ENCODE measurements at regions not wholly inside any gene's neighbourhood (a gene's known extent, or its start where the extent isn't known, plus 50 kb on each side); places are given as distances from the start of the nearest gene placed in this dataset.

GRCh38 chr7:156158693-156159092 is 346.4 kb upstream of the SHH start:
- H3K27ac ChIP-seq: no peak overlapping the region
- no peak for TF ChIP-seq CTCF (IDR thresholded peaks at IDR 0.05)
- H3K4me1 ChIP-seq: no peaks in the 10 kb centered on the region
- intact Hi-C loops (cut with DNase I): no loop called here
- no peak for DNase-seq (ENCODE audit: low spot score in 2 of 2)
- no peak overlapping the region for H3K4me3 ChIP-seq
- no peaks in the 10 kb centered on the region for H3K27me3 ChIP-seq
- H3K36me3 ChIP-seq: no peaks in the 10 kb centered on the region
- no peaks in the 10 kb centered on the region for H3K9me3 ChIP-seq

GRCh38 chr7:156158213-156158612 is 345.9 kb upstream of the SHH start:
- Histone ChIP-seq H3K9me3 (no peaks in the 10 kb centered on the region), H3K4me3 (no peak overlapping the region), H3K27ac (no peak overlapping the region), H3K36me3 (no peaks in the 10 kb centered on the region), H3K27me3 (no peaks in the 10 kb centered on the region), H3K4me1 (no peaks in the 10 kb centered on the region)
- TF ChIP-seq CTCF (IDR thresholded peaks at IDR 0.05): no peak
- DNase-seq (ENCODE audit: low spot score in 2 of 2): no peak
- intact Hi-C loops (cut with DNase I): no loop called here

GRCh38 chr7:156157409-156158012 is 345.2 kb upstream of the SHH start:
- no peak overlapping the region for H3K4me3 ChIP-seq
- H3K9me3 ChIP-seq: no peaks in the 10 kb centered on the region
- no peaks in the 10 kb centered on the region for H3K27me3 ChIP-seq
- H3K4me1 ChIP-seq: no peaks in the 10 kb centered on the region
- H3K27ac ChIP-seq: no peak overlapping the region
- TF ChIP-seq CTCF (IDR thresholded peaks at IDR 0.05): no peak
- H3K36me3 ChIP-seq: no peaks in the 10 kb centered on the region
- no peak for DNase-seq (ENCODE audit: low spot score in 2 of 2)
- intact Hi-C loops (cut with DNase I): no loop called here

- TF ChIP-seq CTCF (IDR thresholded peaks at IDR 0.05): no peak
Observed at GRCh38 chr7:156156734-156157408, 344.6 kb upstream of the SHH start.

GRCh38 chr7:156155988-156156733 is 343.9 kb upstream of the SHH start:
- intact Hi-C loops (cut with DNase I): no loop called here
- H3K4me1 ChIP-seq: no peaks in the 10 kb centered on the region
- DNase-seq (ENCODE audit: low spot score in 2 of 2): no peak
- H3K4me3 ChIP-seq: no peak overlapping the region
- no peaks in the 10 kb centered on the region for H3K27me3 ChIP-seq
- H3K36me3 ChIP-seq: no peaks in the 10 kb centered on the region
- H3K9me3 ChIP-seq: no peaks in the 10 kb centered on the region
- no peak overlapping the region for H3K27ac ChIP-seq
- TF ChIP-seq CTCF (IDR thresholded peaks at IDR 0.05): no peak

More at GRCh38 chr7:156156734-156157408, 344.6 kb upstream of the SHH start:
- H3K27ac ChIP-seq: no peak overlapping the region
- no peaks in the 10 kb centered on the region for H3K36me3 ChIP-seq
- intact Hi-C loops (cut with DNase I): no loop called here
- H3K4me1 ChIP-seq: no peaks in the 10 kb centered on the region
- H3K9me3 ChIP-seq: no peaks in the 10 kb centered on the region
- H3K27me3 ChIP-seq: no peaks in the 10 kb centered on the region
- no peak for DNase-seq (ENCODE audit: low spot score in 2 of 2)
- no peak overlapping the region for H3K4me3 ChIP-seq
